Superior temporal gyrus (tissue), 1 donor: ENCODE measurements at regions not wholly inside any gene's neighbourhood (a gene's known extent, or its start where the extent isn't known, plus 50 kb on each side); places are given as distances from the start of the nearest gene placed in this dataset.
"Not testable (repeated sequence)": the region's sequence is repeated elsewhere in the genome, so short reads cannot be mapped to it uniquely, and the experiment has no call there.

Source experiments
- DNase-seq: peaks from one replicate; pipeline ENCODE4 v3.0.0-alpha.2; 2016; ENCODE audit errors: extremely low spot score

DNA sequence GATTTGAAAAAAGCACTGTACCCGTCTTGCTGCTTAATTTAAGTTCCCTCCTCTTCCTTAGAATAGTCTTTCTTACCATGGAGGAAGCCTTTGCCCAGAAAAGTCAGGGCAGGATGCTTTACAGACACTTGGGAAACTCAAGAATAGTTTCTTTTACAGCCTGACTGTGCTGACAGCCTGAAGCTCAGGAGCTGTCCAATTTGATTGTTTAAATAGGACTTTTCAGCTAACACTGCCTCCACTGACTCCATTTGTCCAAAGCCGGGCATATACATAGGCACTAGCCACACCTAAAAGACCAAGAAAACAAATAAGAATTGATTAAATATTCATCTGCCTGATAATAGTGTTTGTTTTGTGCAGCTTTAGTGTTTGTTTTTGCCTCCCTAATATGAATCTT, 110.9 kb upstream of the L3MBTL4 start:
- DNase-seq, result no peak

DNA sequence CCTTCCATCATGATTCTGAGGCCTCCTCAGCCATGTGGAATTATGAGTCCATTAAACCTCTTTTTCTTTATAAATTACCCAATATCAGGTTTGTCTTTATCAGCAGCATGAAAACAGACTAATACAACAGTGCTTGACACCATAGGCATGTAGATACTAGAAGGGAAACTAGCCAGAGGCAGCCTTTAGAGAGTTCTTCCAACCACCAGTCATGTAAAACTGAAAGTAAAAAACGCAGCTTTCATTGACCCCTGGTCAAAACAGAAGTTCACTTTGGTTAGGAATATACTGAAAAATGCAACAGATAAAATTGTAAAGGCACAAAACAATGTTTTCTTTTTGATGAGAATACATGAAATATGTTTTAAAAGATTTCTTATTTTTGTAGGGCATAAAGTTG, 122.8 kb upstream of the L3MBTL4 start:
- no peak for DNase-seq

DNA sequence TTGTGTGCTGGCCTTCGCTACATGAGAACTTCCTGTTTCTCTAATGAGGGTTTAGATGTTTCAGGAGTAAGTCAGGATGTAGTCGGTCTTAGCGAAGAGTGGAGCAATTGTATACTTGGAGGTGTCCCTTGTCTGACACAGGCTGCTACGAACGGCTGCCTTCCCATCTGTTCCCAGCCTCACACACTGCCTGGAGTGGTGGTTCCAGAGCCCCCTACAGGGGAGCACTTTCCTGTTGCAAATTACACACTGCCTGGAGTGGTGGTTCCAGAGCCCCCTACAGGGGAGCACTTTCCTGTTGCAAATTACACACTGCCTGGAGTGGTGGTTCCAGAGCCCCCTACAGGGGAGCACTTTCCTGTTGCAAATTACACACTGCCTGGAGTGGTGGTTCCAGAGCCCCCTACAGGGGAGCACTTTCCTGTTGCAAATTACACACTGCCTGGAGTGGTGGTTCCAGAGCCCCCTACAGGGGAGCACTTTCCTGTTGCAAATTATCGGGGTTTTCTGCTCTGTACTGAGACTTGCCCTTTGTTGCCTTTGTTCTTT, 126.5 kb upstream of the L3MBTL4 start:
- DNase-seq, result not testable (repeated sequence)

DNA sequence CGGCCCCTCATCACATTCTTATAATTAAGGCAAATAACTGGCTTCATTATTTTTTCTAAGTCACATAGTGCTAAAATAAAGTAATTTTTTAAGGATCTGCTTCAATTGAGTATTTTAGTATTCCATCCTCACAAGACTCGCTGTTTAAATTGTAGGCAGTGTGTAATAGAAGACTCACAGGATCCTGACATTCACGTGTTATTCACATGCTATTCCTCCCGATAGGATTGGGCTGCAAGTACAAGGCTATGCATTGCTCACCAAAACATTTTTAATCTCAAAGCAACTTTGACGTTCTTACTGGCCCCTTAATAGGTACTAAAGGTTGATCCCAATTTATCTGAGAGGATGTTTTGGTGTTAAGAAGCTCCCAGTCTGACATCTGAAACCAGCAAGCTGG, 127.6 kb upstream of the L3MBTL4 start:
- DNase-seq, result no peak

DNA sequence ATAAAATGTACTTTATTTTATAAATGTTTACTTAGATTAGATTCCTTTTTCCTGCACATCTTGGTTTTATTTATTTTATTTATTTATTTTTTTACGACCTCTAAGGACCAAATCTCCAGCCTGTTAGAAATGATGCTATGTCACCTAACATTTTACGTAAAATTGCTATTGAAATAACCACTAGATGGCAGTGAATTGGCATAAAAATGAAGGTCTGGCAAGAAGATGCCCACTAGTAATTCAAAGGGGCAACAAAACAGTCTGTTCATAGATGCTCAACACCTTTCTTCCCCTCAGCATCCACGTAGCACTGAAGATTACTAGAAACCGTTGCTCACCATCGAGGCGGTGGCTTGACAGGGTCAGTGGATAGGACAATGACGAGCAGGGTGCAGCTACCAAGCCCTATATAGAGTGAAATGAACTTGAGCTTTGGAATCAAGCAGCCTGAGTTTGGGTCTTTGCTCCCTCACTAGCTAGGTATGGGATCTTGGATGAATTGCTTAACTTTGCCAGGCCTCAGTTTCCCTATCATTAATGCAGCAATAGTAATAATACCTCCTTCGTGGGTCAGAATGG, 128.7 kb upstream of the L3MBTL4 start:
- peak; percentile 81 for DNase-seq

DNA sequence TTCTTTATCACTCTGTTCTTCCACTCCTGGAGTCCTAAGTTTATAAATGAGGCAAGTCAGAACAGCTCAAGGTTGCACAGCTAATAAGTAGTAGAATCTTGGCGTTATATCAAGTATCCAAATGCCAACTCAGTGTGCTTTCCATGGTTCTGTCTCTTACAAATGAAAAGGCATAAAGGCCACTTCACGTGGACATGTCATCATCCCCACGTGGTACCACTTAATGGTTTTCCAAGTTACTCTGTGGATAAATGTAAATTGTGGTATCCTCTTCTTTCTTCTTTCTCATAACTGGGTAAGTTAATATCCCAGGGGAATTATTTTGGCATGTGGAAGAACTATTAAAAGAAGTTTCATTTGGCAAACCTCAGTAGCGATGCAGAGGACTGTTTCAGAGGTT, 131.5 kb upstream of the L3MBTL4 start:
- DNase-seq, result no peak

DNA sequence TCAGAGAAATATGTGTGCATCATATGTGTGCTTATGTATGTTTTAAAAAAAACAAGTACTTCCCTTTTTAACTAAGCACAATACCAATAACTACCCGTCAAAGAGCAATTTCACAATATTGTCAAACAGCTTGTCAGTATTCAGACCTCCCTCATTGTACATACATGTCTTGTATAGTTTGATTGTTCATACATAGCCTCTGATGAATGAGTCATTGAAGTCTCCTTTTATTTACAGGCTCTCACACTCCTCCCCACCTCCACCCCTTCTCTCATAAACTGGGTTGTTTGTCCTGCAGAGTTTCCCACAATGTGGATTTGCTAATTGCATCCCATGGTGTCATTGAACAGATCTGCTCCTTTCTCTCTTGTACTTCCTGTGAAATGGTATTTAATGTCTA, 132.8 kb upstream of the L3MBTL4 start:
- no peak for DNase-seq

DNA sequence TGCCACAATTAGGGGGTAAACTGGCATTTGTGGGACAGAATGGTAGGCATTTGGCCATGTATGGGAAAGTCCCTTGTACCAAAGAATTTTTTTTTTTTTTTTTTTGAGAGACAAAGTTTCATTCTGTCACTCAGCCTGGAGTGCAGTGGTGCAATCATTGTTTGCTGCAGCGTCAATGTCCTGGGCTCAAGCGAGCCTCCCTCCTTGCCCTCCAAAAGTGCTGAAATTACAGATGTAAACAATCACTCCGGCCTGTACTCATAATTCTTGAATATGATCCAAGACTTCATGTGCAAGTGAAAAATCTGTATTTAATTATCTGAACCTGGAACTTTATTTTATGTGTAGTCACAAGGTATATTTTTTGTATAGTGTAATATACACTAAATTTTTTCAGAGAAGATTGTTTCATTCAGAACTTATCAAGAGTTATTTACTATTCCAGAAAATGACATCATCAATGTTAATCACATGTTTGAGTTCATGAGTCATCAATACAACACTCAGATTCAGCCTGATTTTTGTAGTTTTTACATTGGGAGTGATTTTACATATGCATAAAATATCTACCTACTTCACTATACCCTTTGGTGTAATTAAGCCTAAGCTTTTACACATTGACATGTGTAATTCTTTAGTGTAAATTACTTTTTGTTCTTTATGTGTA, 138.7 kb upstream of the L3MBTL4 start:
- DNase-seq, result no peak

DNA sequence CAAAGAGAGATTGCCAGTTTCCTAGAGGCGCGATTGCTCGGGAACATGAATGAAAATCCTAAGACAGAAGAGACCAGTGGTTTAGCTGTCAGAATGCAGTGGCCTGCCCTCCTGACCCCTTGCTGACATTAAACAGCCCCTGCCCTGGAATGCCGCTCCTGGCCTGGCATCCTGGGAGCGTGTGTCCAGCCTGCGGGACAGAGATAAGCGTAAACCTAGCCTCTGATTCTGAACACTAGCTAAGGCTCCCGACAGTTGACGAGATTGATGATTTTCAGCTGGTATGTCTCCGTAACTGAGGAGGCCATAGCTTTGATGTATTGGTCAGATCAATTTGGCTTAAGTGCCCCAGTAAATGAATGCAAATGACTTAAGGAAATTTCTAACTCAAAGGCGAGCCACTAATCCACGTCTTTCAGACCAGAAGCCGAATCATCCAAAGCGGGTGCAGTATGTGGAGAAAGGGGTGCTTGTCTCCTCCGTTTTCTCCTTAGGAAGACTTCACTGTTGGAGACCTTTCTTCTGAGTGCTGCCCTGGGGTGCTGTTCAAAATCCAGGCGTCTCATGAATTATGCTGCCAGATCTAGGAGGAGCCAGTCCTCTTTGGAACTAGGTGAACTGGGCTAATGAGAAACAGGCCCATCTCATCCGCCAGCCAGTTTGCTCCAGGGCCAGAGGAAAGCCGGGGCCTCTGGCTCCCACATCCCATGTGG, 142.5 kb upstream of the L3MBTL4 start:
- DNase-seq, result no peak

DNA sequence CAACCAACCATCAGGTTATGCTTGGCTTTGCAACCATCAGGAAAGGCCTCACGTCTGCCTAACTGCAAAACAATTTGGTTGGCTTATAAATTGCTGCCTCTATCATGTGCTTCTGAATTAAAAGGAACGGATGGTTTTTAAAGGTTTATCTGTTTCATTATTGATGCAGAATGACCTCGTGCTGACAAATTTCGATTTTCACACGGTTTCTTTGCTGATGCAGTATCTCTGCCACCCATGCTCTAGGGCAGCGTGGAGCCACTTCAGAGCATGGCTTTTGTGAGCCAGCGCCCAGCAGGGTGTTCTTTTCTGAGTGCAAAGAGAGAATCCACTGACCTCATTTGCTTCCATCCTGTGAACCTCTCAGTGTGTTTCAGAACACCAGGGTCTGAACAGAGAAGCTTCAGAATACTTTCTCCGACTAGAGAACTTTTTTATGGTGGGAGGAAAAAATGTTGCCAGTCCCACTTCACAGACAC, 143.1 kb upstream of the L3MBTL4 start:
- DNase-seq, result no peak

DNA sequence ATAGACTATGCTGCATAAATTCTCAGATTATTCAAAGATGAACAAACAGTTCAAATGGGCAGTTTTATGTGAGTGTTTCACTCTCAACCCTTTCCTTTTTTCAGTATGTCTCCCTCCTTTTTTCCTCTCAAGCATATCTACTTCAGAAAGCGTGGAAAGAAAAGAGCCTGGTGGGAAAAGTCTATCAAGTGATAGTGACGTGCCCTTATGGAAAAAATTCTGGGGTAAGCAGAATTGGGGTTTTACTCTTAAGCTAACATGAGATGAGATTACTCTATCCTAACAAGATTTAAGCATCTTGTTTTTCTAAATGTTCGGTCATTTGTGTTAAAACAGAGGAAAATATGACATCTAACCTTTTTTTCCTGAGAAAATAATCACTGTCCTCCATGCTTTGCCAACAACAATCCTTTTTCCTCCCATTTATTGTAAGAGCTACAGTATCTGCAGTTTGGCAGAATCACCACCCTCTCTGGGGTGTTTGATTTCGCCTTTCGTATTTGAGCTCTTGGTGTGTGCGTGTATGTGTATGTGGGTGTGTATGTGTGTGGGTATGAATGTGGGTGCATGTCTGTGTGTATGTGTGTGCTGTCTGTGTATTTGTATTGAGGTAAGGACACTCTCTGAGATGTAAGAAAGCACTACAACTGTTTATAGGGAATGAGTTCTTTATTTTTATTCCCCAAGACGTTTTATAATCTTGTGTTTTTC, 143.9 kb upstream of the L3MBTL4 start:
- no peak for DNase-seq

DNA sequence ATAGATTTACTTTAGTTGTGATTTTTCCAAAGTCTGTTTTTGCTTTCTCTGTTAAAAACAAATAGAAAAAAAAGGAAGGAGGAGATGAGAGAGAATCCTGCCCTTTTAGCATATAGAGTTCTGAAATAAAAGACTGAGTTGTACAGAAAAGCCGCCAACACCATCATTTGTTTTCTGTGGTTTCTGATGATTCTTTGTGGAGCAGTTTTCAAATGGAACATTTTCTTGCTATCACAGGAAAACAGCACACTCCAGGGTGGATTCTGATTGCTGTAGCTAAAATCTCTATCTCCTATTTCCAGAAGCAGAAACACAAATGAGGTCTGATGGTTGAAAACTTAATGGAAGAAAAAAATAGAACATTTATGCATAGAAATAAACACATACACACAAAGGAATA, 144.6 kb upstream of the L3MBTL4 start:
- no peak for DNase-seq

DNA sequence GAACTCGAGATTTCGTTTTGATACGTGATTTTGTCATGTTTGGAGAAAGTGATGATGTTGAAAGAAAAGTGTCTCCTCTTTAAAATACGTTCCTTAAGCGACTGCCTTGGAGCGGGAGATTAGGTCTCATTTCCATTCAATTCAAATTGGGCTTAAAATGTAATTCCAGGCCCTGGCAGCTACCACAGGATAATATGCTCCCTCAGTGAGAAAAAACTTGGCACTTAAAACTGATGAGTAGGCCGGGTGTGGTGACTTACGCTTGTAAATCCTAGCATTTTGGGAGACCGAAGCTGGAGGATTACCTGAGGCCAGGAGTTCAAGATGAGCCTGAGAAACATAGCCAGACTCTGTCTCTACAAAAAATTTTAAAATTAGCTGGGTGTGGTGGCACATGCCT, 146.3 kb upstream of the L3MBTL4 start:
- no peak for DNase-seq

DNA sequence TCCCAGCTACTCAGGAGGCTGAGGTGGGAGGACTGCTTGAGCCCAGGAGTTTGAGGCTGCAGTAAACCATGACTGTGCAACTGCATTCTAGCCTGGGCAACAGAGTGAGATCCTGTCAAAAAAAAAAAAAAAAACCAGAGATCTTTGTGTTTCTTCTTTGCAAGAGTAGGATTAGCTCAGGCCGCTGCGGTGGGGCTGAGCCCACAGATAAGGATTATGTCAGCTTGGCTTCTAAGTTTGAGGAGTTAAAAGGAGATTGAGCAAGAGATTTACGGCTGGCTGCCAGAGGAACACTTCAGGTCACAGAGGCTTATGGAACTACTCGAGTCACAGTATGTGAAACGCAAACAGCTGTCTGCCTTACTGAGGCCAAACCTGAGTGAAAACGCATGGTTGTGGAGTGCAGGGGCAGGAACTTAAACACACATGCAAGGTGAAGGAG, 146.7 kb upstream of the L3MBTL4 start:
- no peak for DNase-seq

DNA sequence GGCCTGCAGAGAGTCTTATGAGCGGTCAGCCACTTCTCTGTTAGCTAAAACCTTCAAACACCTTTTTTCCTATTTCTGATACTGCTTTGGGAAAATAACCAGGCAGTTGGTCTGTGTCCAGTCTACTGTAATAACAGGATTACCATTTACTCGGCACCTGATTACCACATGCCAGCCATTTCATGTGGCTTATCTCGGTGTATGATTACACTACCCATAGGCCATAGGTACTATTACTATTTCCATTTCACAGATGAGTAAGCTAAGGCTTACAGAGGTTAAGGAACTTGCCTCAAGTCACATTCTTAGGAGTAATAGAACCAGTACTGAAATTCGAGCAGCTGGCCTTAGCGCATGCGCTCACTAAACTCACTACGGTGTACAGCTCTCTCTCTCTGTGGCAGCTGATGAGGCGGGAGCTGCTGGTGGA, 147.2 kb upstream of the L3MBTL4 start:
- no peak for DNase-seq

DNA sequence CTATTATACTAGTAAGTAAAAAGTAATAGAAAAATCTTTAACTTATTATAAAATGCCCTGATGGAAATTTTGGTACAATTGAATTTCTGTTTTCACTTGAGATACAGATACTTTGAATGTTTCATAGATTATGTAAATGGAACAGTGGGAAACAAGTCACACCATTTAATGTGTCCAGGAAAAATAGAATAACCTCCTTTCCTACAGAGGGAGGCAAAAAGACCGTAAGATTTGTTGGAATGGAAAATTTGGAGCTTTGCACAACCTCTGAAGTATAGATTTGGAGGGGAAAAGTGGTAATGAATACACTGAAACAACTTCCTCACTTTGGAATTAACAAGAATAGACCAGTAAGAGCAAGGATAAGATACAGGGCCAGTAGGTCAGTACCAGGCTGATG, 149.2 kb upstream of the L3MBTL4 start:
- DNase-seq, result no peak

DNA sequence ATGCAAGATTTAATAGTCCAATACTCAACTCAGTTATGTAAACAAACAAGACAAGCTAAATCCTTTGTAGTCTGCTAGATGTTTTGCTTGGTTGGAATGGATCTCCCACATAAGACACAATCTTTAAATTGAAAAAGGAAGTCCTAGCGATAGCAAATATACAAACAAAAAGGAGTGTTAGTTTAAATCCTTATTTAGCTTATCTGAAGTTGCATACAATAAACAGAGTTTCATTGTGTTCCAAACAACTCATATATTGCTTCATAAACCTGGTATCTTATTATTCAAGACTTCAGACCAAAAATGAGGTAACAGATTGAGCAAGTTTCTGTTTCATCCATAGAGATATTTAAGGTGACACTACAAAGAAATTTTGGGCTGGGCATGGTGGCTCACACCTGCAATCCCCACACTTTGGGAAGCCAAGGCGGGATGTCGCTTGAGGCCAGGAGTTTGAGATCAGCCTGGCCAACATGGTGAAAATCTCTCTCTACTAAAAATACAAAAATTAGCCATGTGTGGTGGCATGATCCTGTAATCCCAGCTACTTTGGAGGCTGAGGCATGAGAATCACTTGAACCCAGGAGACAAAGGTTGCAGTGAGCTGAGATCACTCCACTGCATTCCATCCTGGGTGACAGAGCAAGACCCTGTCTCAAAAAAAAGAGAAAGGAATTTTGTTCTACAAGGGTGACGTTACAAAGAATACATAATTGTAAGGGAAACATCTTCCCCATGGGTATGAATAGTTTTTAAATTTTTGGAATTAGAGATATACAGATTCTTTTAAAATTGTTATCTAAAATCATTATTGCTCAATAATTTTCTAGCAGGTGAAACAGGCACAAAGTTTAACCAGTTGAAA, 150.5 kb upstream of the L3MBTL4 start:
- no peak for DNase-seq

DNA sequence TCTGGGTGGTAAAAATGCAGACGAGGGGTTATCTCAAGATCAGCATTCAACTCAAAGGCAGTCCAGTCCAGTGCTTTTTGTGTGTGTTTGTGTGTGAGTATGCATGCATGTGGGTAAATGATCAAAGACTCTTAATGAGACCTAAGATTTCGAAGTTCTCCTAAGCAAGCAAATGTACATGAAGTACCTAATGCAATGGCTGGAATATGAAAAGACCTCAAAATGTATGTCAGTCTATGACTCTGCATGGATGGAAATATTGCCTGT, 151.0 kb upstream of the L3MBTL4 start:
- DNase-seq, result no peak

DNA sequence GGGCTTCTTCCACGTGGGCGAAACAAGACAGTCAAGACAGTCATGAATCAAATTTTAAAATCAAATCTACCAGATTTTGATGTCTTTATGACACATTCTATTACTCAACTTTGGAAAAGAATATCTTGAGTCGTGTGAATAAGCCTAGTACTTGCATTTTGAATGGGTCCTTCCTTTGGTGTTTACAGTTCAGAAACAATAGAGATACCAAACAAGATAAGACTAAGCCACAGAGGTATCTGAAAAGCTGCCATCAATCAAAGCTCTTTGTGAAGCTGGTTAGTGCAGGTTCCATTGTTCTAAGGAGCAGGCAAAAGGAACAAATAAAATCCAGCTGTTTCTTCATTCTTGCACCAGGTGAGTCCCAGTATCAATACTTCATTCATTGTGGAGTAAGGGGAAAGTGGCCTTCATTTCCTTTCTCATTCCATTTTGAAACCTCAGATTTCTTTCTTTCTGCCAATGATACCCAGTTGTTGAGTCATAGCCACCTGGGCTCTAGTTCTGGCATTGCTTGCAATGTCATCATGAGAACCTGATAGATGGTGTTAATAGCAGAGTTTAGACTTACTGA, 151.7 kb upstream of the L3MBTL4 start:
- no peak for DNase-seq

DNA sequence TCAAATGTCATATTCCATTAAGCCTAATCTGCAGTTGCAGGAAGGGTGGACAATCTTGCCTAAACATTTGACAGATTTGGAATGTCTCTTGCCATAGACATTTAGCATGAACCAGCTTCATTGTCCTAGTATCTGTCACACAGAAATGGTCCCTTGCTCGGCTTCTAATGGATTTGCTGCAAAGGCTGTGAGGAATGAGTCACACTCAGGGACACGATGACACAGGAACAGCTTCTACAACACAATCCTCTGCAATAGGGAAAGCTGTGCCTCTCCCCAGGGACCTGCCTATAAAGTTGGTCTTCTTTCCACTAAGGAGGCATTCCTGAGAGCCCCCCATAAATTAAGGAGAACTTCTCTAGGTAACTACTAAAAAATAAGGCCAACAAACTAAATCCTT, 155.1 kb upstream of the L3MBTL4 start:
- no peak for DNase-seq

DNA sequence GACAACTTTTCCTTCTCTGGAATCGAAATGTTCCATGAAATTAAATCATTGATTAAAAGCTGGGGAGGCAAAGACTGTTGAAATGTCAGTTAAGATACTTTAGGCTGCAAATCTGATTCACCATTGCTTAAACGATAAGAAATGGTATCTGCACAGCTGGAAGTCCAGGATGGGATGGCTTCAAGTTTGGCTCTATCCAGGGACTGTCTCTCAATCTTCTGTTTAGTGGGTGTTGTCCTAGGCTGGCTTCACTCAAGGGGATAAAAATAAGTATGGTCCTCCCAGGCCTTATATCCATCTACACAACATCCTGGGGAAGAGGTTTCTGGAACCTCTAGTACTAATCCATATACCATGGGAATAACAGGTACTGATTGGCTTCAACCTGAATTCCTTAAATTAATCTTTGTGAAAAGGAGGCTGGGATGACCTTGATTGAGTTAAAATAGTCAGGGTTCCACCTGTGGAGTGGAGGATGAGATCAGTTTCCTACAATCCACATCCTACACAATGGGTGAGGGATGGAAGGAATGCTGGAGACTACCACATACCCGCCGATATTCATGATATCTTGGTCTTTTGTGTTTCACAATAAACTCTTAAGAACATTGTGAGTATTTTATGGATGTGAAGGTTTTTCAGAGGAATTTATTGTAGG, 156.0 kb upstream of the L3MBTL4 start:
- DNase-seq, result no peak
